Loucy (cell line): ENCODE measurements at regions not wholly inside any gene's neighbourhood (a gene's known extent, or its start where the extent isn't known, plus 50 kb on each side); places are given as distances from the start of the nearest gene placed in this dataset.

Source experiments
- H2AFZ ChIP-seq: fragments of 200-600 bp; sonication (generic); 2 replicates; pipeline ENCODE4 v1.6.0; 2016; ENCODE audit warnings: antibody characterized with exemption, mild to moderate bottlenecking, low read length, moderate library complexity
- H3F3A ChIP-seq: fragments of 200-600 bp; 2 replicates; pipeline ENCODE4 v1.6.0; 2016; ENCODE audit warnings: antibody characterized with exemption, low read depth, mild to moderate bottlenecking
- H3K27me3 ChIP-seq: fragments of 200-600 bp; sonication (generic); 2 replicates; pipeline ENCODE4 v1.6.1; 2014; ENCODE audit warnings: low read length, mild to moderate bottlenecking; ENCODE audit not compliant: insufficient read depth, poor library complexity, severe bottlenecking
- H3K36me3 ChIP-seq: fragments of 200-600 bp; sonication (generic); 2 replicates; pipeline ENCODE4 v1.6.1; 2016; ENCODE audit warnings: low read length; ENCODE audit not compliant: insufficient read depth
- H3K4me1 ChIP-seq: fragments of 200-600 bp; sonication (generic); 2 replicates; pipeline ENCODE4 v1.5.1; 2014; ENCODE audit warnings: low read length, mild to moderate bottlenecking; ENCODE audit not compliant: insufficient read depth, poor library complexity, severe bottlenecking
- H3K4me2 ChIP-seq: fragments of 200-600 bp; sonication (generic); 2 replicates; pipeline ENCODE4 v1.6.0; 2014; ENCODE audit warnings: antibody characterized with exemption, low read length, low read depth, mild to moderate bottlenecking; ENCODE audit not compliant: poor library complexity, severe bottlenecking
- H3K4me3 ChIP-seq: fragments of 200-600 bp; sonication (generic); 2 replicates; pipeline ENCODE4 v1.5.1; 2014; ENCODE audit warnings: low read length, mild to moderate bottlenecking, mixed read lengths; ENCODE audit not compliant: poor library complexity, severe bottlenecking
- H3K79me2 ChIP-seq: fragments of 200-600 bp; sonication (generic); 2 replicates; pipeline ENCODE4 v1.6.1; 2014; ENCODE audit warnings: low read length; ENCODE audit not compliant: insufficient read depth
- H3K9ac ChIP-seq: fragments of 200-600 bp; sonication (generic); 2 replicates; pipeline ENCODE4 v1.6.0; 2014; ENCODE audit warnings: mild to moderate bottlenecking, low read depth, low read length, moderate library complexity; ENCODE audit not compliant: poor library complexity, severe bottlenecking
- H3K9me2 ChIP-seq: fragments of 200-600 bp; sonication (generic); replicated peaks from 2 replicates; pipeline ENCODE4 v1.6.1; 2016; ENCODE audit warnings: low read depth, low read length, mixed read lengths
- H3K9me3 ChIP-seq: fragments of 200-600 bp; sonication (generic); 2 replicates; pipeline ENCODE4 v1.6.1; 2014; ENCODE audit warnings: mild to moderate bottlenecking, antibody characterized with exemption, low read length, low read depth; ENCODE audit not compliant: insufficient read depth
- H4K20me1 ChIP-seq: fragments of 200-600 bp; sonication (generic); 2 replicates; pipeline ENCODE4 v1.6.0; 2014; ENCODE audit warnings: antibody characterized with exemption, low read length, mild to moderate bottlenecking; ENCODE audit not compliant: insufficient read depth, poor library complexity, severe bottlenecking
- CTCF ChIP-seq: fragments of 200-600 bp; sonication (generic); conservative IDR thresholded peaks from 2 replicates; pipeline ENCODE4 v1.5.1; 2014; ENCODE audit warnings: mild to moderate bottlenecking, antibody characterized with exemption, low read length
- EZH2phosphoT487 ChIP-seq: fragments of 200-600 bp; IDR thresholded peaks from 2 replicates; pipeline ENCODE4 v1.6.1; 2018; ENCODE audit warnings: antibody characterized with exemption, mild to moderate bottlenecking, moderate library complexity, borderline replicate concordance

DNA sequence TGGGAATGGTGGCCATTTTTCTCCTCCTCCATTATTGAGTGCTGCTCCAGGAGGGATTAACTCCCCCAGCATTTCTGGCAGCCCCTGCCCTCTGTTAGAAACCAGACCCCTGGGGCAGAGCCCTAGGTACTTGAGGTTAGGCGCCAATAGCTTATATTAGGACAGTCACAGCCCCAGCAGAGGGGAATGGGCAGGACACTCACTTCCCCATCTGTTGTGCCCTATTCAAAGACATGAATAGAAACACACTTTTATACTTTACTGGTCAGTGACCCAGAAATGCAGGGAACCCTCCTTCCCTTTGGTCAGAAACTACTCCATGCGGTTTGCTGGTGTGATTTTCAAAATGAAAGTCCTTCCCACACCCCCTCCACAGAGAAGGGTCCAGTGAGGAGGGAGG lies 267.7 kb downstream of the PTBP2 start:
- TF ChIP-seq CTCF (no peak), EZH2phosphoT487 (no peak)
- Histone ChIP-seq H3K9ac (no peak overlapping the region), H4K20me1 (no peaks in the 10 kb centered on the region), H3K4me1 (no peaks in the 10 kb centered on the region), H3K36me3 (no peaks in the 10 kb centered on the region), H3K9me3 (no peaks in the 10 kb centered on the region), H3F3A (no peaks in the 10 kb centered on the region), H3K9me2 (no peaks in the 10 kb centered on the region), H3K79me2 (no peaks in the 10 kb centered on the region), H3K4me2 (no peak overlapping the region), H2AFZ (no peak overlapping the region), H3K4me3 (no peak overlapping the region), H3K27me3 (no peaks in the 10 kb centered on the region)

DNA sequence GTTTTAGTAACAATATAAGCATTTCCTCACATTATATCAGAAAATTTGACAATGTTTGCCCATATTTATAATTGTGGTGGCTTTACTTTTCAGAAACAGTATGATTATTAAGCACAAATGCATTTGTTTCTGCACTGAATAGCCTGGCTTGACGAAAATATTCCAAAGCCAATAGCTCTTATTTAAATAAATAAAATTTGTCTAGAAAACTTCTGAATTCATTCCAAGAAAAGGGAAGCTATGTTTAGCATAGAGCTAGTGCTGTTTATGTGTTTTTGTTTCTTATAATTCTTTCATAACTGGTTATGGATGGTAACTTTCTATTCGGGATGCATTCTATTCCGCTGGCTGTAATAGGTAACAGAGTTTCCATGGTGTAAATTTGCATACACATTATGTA lies 268.6 kb downstream of the PTBP2 start:
- H3K36me3 ChIP-seq = no peaks in the 10 kb centered on the region
- H2AFZ ChIP-seq = no peak overlapping the region
- no peaks in the 10 kb centered on the region for H3K9me2 ChIP-seq
- no peaks in the 10 kb centered on the region for H3K9me3 ChIP-seq
- H3F3A ChIP-seq = no peaks in the 10 kb centered on the region
- no peaks in the 10 kb centered on the region for H3K27me3 ChIP-seq
- TF ChIP-seq EZH2phosphoT487 (no peak), CTCF (no peak)
- H3K4me2 ChIP-seq = no peak overlapping the region
- no peaks in the 10 kb centered on the region for H3K79me2 ChIP-seq
- H3K9ac ChIP-seq = no peak overlapping the region
- H3K4me1 ChIP-seq = no peaks in the 10 kb centered on the region
- H3K4me3 ChIP-seq = no peak overlapping the region
- no peaks in the 10 kb centered on the region for H4K20me1 ChIP-seq

DNA sequence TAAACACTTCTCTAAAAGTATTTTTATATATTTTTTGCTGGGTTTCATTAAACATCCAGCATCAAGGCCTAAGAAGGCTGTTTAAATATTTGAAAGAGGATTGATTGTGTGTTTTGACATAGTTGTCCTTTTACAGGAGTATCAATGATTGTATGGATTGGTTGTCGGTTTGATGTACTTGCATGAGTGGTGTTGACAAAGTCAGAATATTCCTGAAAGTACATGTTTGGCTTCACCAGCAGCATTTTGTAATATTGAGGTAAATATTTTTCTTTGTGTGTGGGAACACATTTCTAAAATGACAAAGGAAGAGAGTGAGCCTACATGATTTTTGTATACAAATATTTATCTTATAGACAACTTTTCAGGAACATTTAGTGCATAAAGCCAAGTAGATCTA lies 269.7 kb downstream of the PTBP2 start:
- Histone ChIP-seq H3K27me3 (no peaks in the 10 kb centered on the region), H4K20me1 (no peaks in the 10 kb centered on the region), H3K4me3 (no peak overlapping the region), H3K36me3 (no peaks in the 10 kb centered on the region), H3K79me2 (no peaks in the 10 kb centered on the region), H3K9ac (no peak overlapping the region), H3K9me3 (no peaks in the 10 kb centered on the region), H3F3A (no peaks in the 10 kb centered on the region), H3K4me1 (no peaks in the 10 kb centered on the region), H2AFZ (no peak overlapping the region), H3K9me2 (no peaks in the 10 kb centered on the region), H3K4me2 (no peak overlapping the region)
- TF ChIP-seq EZH2phosphoT487 = no peak
- no peak for TF ChIP-seq CTCF
